DOHH2 (cell line): ENCODE measurements at regions not wholly inside any gene's neighbourhood (a gene's known extent, or its start where the extent isn't known, plus 50 kb on each side); places are given as distances from the start of the nearest gene placed in this dataset.

Source experiments
- CTCF ChIP-seq: fragments of 200-600 bp; sonication (generic); IDR thresholded peaks from one replicate; pipeline ENCODE4 v1.5.1; 2014; ENCODE audit warnings: antibody characterized with exemption, mild to moderate bottlenecking, low read depth, low read length; ENCODE audit not compliant: poor library complexity, severe bottlenecking
- EZH2phosphoT487 ChIP-seq: fragments of 200-600 bp; sonication (generic); IDR thresholded peaks from 2 replicates; pipeline ENCODE4 v1.6.1; 2017; ENCODE audit warnings: borderline replicate concordance, mild to moderate bottlenecking, antibody characterized with exemption, low read length, moderate library complexity, mixed read lengths

- TF ChIP-seq CTCF (no peak), EZH2phosphoT487 (no peak)
Measured at GRCh38 chr9:135372036-135372435, 107.5 kb upstream of the PPP1R26 start.
